Thymus (tissue), 11 donors: ENCODE measurements at regions not wholly inside any gene's neighbourhood (a gene's known extent, or its start where the extent isn't known, plus 50 kb on each side); places are given as distances from the start of the nearest gene placed in this dataset.

Experiments used
- DNase-seq, 9 donors: peaks; one replicate each; pipeline ENCODE4 v3.0.0-alpha.2; 2013; ENCODE audit warnings: low spot score in 9 of 9, low read depth in 6 of 9, missing footprints in 1 of 9
- H3K27ac ChIP-seq, 2 donors: one replicate each; pipeline ENCODE4 v1.5.1; 2013; ENCODE audit warnings: control low read depth in 1 of 2, low read depth in 1 of 2, low read length in 1 of 2, mild to moderate bottlenecking in 1 of 2, moderate library complexity in 1 of 2
- H3K27me3 ChIP-seq, 2 donors: one replicate each; pipeline ENCODE4 v1.5.1; 2013; ENCODE audit warnings: low read length in 1 of 2; ENCODE audit not compliant: control insufficient read depth in 2 of 2, insufficient read depth in 1 of 2
- H3K36me3 ChIP-seq, 2 donors: one replicate each; pipeline ENCODE4 v1.5.1; 2013; ENCODE audit warnings: low read length in 1 of 2, mild to moderate bottlenecking in 1 of 2, moderate library complexity in 1 of 2; ENCODE audit not compliant: control insufficient read depth in 2 of 2, insufficient read depth in 2 of 2
- H3K4me1 ChIP-seq, 2 donors: one replicate each; pipeline ENCODE4 v1.5.1; 2013; ENCODE audit warnings: low read length in 2 of 2; ENCODE audit not compliant: control insufficient read depth in 2 of 2, insufficient read depth in 2 of 2
- H3K4me3 ChIP-seq, 2 donors: one replicate each; pipeline ENCODE4 v1.5.1; 2013; ENCODE audit warnings: low read length in 2 of 2, control low read depth in 1 of 2, mild to moderate bottlenecking in 1 of 2
- H3K9me3 ChIP-seq, 2 donors: one replicate each; pipeline ENCODE4 v1.5.1; 2013; ENCODE audit warnings: low read length in 1 of 2, mild to moderate bottlenecking in 1 of 2; ENCODE audit not compliant: control insufficient read depth in 2 of 2, insufficient read depth in 1 of 2
- WGBS: extraction: QIAGEN DNeasy Blood & Tissue Kit; methylation state at CpG from one replicate; pipeline ENCODE4 v1.1.7; 2013; 5-methylcytosine and 5-hydroxymethylcytosine counted together
- donor health status: healthy.

DNA sequence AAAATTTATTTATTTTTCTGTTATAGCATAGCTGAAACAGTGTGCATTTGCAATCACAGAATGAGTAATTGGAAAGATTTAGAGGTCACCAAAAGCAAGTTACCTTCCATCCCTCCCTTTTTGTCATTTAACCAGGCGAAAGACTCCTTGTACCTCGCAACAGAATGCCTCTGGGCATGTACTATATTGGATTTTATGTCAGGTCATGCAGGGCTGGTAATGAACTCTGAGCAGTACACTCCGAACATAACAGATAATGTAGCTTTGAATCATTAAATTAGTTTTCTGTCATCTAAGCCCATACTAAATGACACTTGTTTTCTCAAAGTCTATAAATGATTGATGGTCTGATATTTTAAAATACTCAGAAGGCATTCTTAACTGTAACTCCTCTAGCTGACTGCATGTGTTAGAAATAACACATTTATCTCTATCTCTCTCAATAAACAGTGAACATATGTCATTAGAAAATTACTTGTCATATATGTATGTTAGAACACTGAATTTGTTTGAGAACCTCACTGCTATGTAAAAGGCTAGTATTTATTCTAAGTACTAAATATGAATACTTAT is 541.2 kb downstream of the CDH10 start:
- Histone ChIP-seq H3K27me3 (no peaks in the 10 kb centered on the region), H3K9me3 (no peaks in the 10 kb centered on the region), H3K4me1 (no peaks in the 10 kb centered on the region), H3K4me3 (no peak overlapping the region), H3K27ac (no peak overlapping the region), H3K36me3 (no peaks in the 10 kb centered on the region)
- DNase-seq = no peak
- WGBS = 72% methylated on average over 3 of the region's 3 CpGs

- Histone ChIP-seq H3K27ac (no peak overlapping the region), H3K27me3 (no peaks in the 10 kb centered on the region), H3K36me3 (no peaks in the 10 kb centered on the region), H3K4me1 (no peaks in the 10 kb centered on the region), H3K4me3 (no peak overlapping the region), H3K9me3 (no peaks in the 10 kb centered on the region)
- 39% methylated on average over 3 of the region's 3 CpGs for WGBS
- no peak for DNase-seq
Measured at GRCh38 chr5:24110004-24110615, 534.7 kb downstream of the CDH10 start.

DNA sequence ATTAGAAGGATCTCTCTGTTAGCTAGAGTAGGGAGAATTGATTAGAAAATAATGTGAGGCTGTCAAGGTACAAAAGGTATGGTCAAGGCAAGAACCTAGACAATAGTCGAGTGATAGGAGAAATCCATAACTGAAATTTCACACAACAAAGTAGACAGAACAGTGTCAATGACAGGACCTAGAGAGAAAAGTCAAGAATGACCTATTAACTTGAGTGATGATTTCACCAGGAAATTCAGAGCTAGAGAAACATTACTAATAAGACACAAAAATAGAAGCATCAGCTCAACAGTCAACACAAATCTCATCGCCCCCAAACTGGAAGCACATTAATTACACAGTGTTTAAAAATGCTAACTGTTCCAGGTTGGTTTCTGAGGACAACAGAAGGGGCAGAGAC is 532.4 kb downstream of the CDH10 start:
- Histone ChIP-seq H3K36me3 (no peaks in the 10 kb centered on the region), H3K27ac (no peak overlapping the region), H3K9me3 (no peaks in the 10 kb centered on the region), H3K4me1 (no peaks in the 10 kb centered on the region), H3K27me3 (no peaks in the 10 kb centered on the region), H3K4me3 (no peak overlapping the region)
- 93% methylated on average over 2 of the region's 2 CpGs for WGBS
- no peak for DNase-seq

GRCh38 chr5:24118351-24118750 is 526.4 kb downstream of the CDH10 start:
- Histone ChIP-seq H3K4me3 (no peak overlapping the region), H3K9me3 (peaks cover 0 to 6% of the 10 kb centered on the region in 2 donors), H3K27me3 (no peaks in the 10 kb centered on the region), H3K27ac (no peak overlapping the region), H3K4me1 (no peaks in the 10 kb centered on the region), H3K36me3 (no peaks in the 10 kb centered on the region)
- WGBS = 90% methylated on average over 2 of the region's 2 CpGs
- no peak for DNase-seq

DNA sequence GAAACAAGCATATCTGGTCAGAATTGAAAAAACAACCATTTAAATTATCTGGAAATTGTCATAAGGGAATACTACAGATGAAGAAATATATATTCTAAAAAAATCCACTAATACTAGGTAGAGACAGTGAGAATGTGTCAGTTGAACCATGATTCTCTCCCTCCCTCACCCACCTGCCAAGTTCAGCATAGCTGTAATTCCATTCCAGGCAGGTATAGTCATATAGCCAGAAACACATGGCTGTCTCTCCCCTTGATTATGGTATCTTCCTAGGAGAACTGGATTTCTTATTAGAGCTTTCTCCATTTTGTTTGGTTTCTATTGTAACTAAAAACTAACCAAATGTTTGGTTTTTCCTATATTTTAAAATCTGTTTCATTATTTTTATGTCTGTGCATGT is 509.2 kb downstream of the CDH10 start:
- Histone ChIP-seq H3K4me1 (no peaks in the 10 kb centered on the region), H3K4me3 (no peak overlapping the region), H3K27me3 (no peaks in the 10 kb centered on the region), H3K27ac (no peak overlapping the region), H3K36me3 (no peaks in the 10 kb centered on the region), H3K9me3 (no peaks in the 10 kb centered on the region)
- no peak for DNase-seq

- no peaks in the 10 kb centered on the region for H3K4me1 ChIP-seq
- no peak for DNase-seq
- 96% methylated on average over 3 of the region's 3 CpGs for WGBS
- H3K9me3 ChIP-seq = no peaks in the 10 kb centered on the region
- no peaks in the 10 kb centered on the region for H3K27me3 ChIP-seq
- no peak overlapping the region for H3K4me3 ChIP-seq
- H3K27ac ChIP-seq = no peak overlapping the region
- no peaks in the 10 kb centered on the region for H3K36me3 ChIP-seq
Measured at GRCh38 chr5:24141046-24141445, 503.7 kb downstream of the CDH10 start.

DNA sequence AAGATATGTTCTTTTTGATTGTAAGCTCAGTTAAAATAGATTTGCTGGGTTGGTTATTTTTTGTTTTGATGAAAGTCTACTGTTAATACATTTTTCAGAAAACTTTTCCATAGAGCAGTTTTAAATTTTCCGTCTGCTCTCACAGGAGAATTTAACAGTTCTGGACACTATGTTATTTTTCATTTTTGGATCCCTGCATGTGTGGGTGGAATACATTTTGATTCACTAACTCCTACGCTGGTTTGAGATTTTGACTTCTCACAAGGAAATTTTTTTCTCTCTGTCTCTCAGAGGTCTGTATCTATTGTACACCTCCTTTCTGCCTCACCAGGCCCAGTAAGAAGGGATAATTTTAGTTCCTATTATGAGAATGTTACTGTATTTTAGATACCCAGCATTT is 502.4 kb downstream of the CDH10 start:
- no peak for DNase-seq
- WGBS = 93% methylated on average over 2 of the region's 2 CpGs

DNA sequence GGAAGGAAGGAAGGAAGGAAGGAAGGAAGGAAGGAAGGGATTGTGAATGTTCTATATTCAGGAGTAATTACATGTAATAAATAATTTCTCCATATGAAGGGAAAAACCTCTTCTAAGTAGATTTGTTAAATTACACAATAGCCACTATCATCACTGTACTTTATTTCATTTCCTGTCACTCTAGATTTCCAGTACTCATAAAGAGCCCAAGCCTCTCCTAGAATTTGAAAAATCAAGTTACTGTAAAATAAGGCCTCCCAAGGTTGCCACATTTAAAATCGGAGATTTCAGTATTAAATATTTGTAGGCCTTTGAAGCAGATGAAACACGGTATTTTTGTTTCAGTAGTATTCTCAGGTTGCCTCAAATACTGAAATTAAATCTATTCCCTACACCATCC is 499.0 kb downstream of the CDH10 start:
- Histone ChIP-seq H3K9me3 (no peaks in the 10 kb centered on the region), H3K4me3 (no peak overlapping the region), H3K27ac (no peak overlapping the region), H3K4me1 (no peaks in the 10 kb centered on the region), H3K36me3 (no peaks in the 10 kb centered on the region), H3K27me3 (no peaks in the 10 kb centered on the region)
- 93% methylated on average over 2 of the region's 2 CpGs for WGBS
- no peak for DNase-seq

More for the DNA sequence above, 502.4 kb downstream of the CDH10 start:
- H3K4me1 ChIP-seq = no peaks in the 10 kb centered on the region
- no peaks in the 10 kb centered on the region for H3K9me3 ChIP-seq
- no peaks in the 10 kb centered on the region for H3K27me3 ChIP-seq
- no peaks in the 10 kb centered on the region for H3K36me3 ChIP-seq
- no peak overlapping the region for H3K4me3 ChIP-seq
- H3K27ac ChIP-seq = no peak overlapping the region

DNA sequence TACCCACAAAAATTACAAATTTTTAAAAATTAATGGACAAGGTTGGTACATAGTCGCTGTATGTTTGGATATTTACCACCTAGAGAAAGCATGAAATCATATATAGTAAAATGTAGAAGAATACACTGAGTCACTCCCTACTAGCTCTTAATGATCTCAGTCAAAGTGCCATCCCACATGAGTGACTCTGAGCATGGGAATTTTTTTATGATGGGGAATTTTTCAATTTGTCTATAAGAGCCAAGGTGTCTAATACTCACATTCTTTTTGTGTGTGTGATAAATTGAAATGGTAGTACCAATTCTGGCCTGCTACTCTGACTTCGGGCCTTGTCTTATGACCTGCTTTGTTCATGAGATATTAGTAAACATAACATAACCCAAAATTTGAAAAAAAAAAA is 483.2 kb downstream of the CDH10 start:
- Histone ChIP-seq H3K27ac (no peak overlapping the region), H3K9me3 (no peaks in the 10 kb centered on the region), H3K27me3 (no peaks in the 10 kb centered on the region), H3K4me1 (no peaks in the 10 kb centered on the region), H3K4me3 (no peak overlapping the region), H3K36me3 (no peaks in the 10 kb centered on the region)
- DNase-seq = no peak
- 82% methylated on average over 2 of the region's 2 CpGs for WGBS
